HG02623 (cell line): ENCODE measurements at regions not wholly inside any gene's neighbourhood (a gene's known extent, or its start where the extent isn't known, plus 50 kb on each side); places are given as distances from the start of the nearest gene placed in this dataset.
"Not testable (repeated sequence)": the region's sequence is repeated elsewhere in the genome, so short reads cannot be mapped to it uniquely, and the experiment has no call there.

Experiments
- ATAC-seq: cut with Tn5 transposase; IDR thresholded peaks from one replicate; pipeline ENCODE4 v1.9.1; 2021; ENCODE audit warnings: moderate library complexity; ENCODE audit not compliant: unreplicated experiment

GRCh38 chr2:121818546-121818945 is 63.1 kb downstream of the TSN start:
- no peak for ATAC-seq

GRCh38 chr2:121819846-121820245 is 64.4 kb downstream of the TSN start:
- no peak for ATAC-seq

- ATAC-seq, result no peak
Observed at GRCh38 chr2:121821476-121822158, 66.2 kb downstream of the TSN start.

- ATAC-seq, result no peak
Observed at GRCh38 chr2:121824264-121824663, 68.8 kb downstream of the TSN start.

- ATAC-seq, result no peak
Observed at GRCh38 chr2:121825003-121825950, 69.8 kb downstream of the TSN start.

GRCh38 chr2:121826036-121826435 is 70.6 kb downstream of the TSN start:
- ATAC-seq, result no peak

- no peak for ATAC-seq
Observed at GRCh38 chr2:121828281-121828731, 72.9 kb downstream of the TSN start.

GRCh38 chr2:121830809-121831208 is 75.4 kb downstream of the TSN start:
- ATAC-seq, result no peak

GRCh38 chr2:121831841-121832240 is 76.4 kb downstream of the TSN start:
- ATAC-seq, result no peak

GRCh38 chr2:121832412-121833357 is 77.2 kb downstream of the TSN start:
- ATAC-seq, result no peak

GRCh38 chr2:121833358-121833723 is 77.9 kb downstream of the TSN start:
- ATAC-seq, result no peak

GRCh38 chr2:121836611-121837010 is 81.2 kb downstream of the TSN start:
- no peak for ATAC-seq

- ATAC-seq, result no peak
Observed at GRCh38 chr2:121837591-121837990, 82.1 kb downstream of the TSN start.

- ATAC-seq, result no peak
Observed at GRCh38 chr2:121838551-121838950, 83.1 kb downstream of the TSN start.

- ATAC-seq, result no peak
Observed at GRCh38 chr2:121839584-121839983, 84.1 kb downstream of the TSN start.

- ATAC-seq, result no peak
Observed at GRCh38 chr2:121849236-121849635, 93.8 kb downstream of the TSN start.

- not testable (repeated sequence) for ATAC-seq
Observed at GRCh38 chr2:121853149-121853548, 97.7 kb downstream of the TSN start.

- no peak for ATAC-seq
Observed at GRCh38 chr2:121855510-121855909, 100.1 kb downstream of the TSN start.

GRCh38 chr2:121856360-121856759 is 100.9 kb downstream of the TSN start:
- ATAC-seq, result no peak

- ATAC-seq, result no peak
Observed at GRCh38 chr2:121858369-121858768, 102.9 kb downstream of the TSN start.

- no peak for ATAC-seq
Observed at GRCh38 chr2:121858847-121859246, 103.4 kb downstream of the TSN start.
